Astrocyte (in vitro differentiated cells and primary cell): ENCODE measurements at regions not wholly inside any gene's neighbourhood (a gene's known extent, or its start where the extent isn't known, plus 50 kb on each side); places are given as distances from the start of the nearest gene placed in this dataset.

Source experiments
- CTCF ChIP-seq: IDR thresholded peaks from 2 replicates; pipeline ENCODE4 v1.5.1; 2011; ENCODE audit warnings: low read depth, mild to moderate bottlenecking, inconsistent platforms, low read length, moderate library complexity; ENCODE audit not compliant: insufficient read depth
- EZH2 ChIP-seq: IDR thresholded peaks from 2 replicates; pipeline ENCODE4 v1.6.1; 2012; ENCODE audit warnings: mild to moderate bottlenecking, low read length, inconsistent platforms; ENCODE audit not compliant: insufficient read depth

GRCh38 chr11:32307471-32307870 is 127.9 kb downstream of the WT1 start:
- no peak for TF ChIP-seq CTCF
- TF ChIP-seq EZH2, result no peak
